ENCODE measurements at regions not wholly inside any gene's neighbourhood (a gene's known extent, or its start where the extent isn't known, plus 50 kb on each side); places are given as distances from the start of the nearest gene placed in this dataset.
"Not testable (repeated sequence)": the region's sequence is repeated elsewhere in the genome, so short reads cannot be mapped to it uniquely, and the experiment has no call there.

DNA sequence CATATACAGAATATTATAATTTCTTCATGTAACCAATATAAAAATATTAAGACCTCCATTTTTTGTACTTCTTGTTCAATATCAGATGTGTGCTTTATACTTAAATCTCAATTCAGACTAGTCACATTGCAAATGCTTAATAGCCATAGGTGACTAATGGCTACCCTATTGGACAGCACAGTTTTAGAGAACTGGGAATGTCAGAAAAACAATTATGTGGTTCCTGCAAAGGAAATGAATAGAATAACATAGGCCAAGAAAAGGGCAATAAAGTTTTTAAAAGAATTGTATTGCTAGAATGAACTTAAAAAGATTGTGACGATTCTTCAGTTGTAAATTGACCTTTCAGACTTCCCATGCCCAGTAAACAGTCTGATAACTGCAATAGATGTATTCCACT is 843.0 kb downstream of the METTL15 start:
- intact Hi-C loops (cut with DNase I), result no loop called here
- ATAC-seq (ENCODE audit: poor library complexity) (no peak), DNase-seq (no peak)

DNA sequence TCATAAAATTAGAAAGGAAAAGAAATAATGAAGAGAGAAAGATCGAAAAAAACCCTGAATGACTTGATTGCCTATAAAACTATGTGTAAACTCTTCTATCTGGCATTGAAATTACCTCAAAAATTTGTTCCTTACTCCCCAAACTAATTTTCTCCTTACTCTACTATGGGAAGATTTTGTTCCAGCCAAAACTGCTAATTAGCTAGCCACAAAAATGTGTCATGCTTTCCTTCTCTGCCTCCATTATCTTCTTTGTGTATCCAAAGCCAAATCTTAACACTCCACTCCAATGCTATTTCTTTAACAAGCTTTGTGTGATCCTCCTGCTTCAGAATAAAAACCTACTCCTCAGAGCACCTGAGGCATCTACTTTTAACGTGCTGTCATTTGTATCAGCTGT is 831.2 kb downstream of the METTL15 start:
- no peak for ATAC-seq (ENCODE audit: poor library complexity)

DNA sequence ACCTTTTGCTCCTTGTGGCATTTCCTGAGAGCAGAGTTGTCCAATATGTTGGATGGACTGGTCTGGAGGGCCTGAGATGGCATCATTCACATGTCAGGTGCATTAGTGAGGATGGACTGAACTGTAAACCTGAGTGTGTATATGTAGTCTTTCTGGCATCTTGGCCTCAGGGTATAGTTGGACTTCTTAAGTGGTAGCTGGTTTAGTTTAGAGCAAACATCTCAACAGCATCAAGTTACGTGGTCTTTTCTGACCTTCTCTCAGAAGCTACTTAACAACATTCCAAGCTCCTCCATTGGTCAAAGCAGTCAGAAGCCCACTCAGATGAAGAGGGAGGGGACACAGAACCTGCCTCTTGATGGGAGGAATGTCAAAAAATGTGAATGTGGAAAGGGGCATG is 829.9 kb downstream of the METTL15 start:
- DNase-seq (no peak), ATAC-seq (ENCODE audit: poor library complexity) (no peak)
- intact Hi-C loops (cut with DNase I), result no loop called here

More for the DNA sequence above, 831.2 kb downstream of the METTL15 start:
- DNase-seq, result no peak
- intact Hi-C loops (cut with DNase I), result no loop called here

DNA sequence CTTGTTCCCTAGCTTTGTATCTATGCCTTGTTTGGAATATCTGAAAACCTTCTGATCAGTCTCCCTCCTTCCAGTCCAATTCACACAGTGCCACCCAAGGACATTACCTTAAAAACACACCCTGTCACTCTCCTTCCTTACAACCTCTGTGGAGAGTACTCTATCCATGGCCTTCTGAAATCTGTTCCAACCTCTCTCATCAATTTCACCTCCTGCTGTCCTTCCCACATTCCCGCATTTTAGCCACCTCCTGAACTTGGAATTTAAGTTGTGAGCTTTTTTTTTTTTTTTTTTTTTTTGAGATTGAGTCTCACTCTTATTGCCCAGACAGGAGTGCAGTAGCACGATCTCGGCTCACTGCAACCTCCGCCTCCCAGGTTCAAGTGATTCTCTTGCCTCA is 824.8 kb downstream of the METTL15 start:
- no peak for ATAC-seq (ENCODE audit: poor library complexity)
- no peak for DNase-seq
- intact Hi-C loops (cut with DNase I), result no loop called here

DNA sequence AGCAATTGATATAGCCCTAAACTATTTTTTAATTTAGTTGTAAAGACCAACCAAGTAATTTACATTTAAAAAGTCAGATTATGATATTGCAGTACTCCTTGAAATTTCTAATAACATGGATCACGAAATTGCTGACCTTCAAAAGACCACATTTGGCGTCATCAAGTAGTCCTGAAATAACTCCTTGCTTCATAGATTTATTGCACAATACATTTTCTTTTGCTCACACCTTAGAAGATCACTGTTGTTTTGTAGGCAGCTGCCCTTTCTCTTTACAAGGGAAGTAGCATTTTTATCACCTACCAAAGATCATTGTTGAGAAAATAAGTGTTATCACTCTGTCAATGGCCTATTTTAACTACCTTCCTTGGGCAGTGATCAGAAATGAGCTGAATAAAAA is 815.8 kb downstream of the METTL15 start:
- intact Hi-C loops (cut with DNase I), result no loop called here
- ATAC-seq (ENCODE audit: poor library complexity) (no peak), DNase-seq (no peak)

DNA sequence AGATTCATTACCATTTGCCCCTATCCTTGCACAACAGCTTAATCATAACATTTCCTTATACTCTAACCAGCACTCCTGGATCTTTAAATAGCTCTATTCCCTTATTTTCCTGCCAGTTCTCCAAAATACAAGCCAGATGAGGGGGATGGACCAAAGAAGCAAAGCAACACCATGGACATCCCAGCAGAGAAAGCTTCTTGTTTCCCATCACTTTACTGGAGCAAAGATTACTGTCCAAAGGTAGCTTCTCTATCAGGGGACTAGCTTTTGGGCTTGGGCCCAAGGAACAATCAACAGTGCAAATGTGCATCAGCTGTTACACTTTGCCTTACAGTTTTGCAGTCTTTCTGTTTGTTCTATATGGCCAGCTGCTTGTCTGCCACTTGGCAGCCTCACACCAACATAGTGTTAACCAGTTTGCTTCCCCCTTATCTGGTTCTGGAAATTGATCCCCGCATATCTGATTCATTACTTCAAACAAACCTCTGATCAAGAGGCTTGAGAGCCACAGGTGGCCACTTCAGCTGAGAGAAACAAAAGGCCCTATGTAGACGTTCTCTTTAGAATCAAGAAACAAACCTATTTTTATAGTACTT is 814.3 kb downstream of the METTL15 start:
- DNase-seq (no peak), ATAC-seq (ENCODE audit: poor library complexity) (no peak)
- intact Hi-C loops (cut with DNase I), result no loop called here

DNA sequence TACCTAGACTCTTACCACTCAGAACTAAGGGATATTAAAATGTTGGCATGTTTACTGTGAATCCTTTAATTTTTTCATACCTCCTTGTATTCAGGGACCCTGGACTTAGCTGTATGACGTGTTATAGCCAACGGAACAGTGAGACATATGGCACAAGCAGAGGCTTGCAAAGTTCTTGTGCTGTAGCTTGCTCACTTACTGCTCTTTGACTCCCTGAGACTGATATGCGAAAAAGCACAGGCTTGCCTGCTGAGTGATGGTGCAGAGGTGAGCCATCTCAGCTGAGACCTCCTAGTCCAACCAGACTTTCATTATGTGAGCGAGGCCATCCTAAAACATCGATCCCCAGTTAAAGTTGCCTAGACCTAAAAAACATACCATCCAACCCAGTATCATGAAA is 811.0 kb downstream of the METTL15 start:
- no peak for ATAC-seq (ENCODE audit: poor library complexity)
- intact Hi-C loops (cut with DNase I), result no loop called here
- no peak for DNase-seq

DNA sequence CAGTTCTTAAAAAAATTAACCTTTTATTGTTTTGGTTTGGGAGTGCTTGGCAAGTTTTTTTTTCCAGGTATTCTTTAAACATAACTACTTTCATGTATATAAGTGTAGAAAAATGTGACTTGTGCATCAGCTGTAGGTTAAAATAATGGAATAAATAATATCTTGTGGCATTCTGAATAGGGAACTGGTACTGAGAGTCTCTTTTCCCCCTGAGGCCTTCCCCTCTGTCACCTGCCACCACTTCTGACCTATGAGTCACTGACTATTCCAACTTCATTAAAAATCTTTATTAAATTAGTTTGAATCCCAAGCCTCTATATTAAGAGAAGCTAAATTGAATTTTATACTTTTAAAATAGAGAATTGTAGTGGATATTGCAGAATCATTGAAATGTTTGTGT is 805.7 kb downstream of the METTL15 start:
- DNase-seq (no peak), ATAC-seq (ENCODE audit: poor library complexity) (no peak)
- intact Hi-C loops (cut with DNase I), result no loop called here

DNA sequence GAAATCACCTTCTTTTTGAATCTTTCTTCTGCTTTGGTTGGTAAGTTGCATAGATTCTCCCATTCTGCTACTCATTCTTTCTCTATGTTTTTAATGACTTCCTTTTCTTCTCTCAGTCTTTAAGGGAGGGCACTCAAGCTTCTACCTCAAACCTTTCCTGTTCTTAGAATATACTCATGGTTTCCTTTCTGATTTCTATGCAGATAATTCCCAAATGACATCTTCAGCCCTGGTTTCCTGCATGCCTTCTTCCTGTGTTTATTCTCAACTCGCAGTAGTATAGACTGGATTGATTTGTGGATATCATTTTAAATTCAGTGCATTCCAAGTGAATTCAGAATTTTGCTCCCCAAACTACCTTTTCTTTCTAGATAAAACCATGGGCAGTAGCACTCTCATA is 803.6 kb downstream of the METTL15 start:
- intact Hi-C loops (cut with DNase I), result no loop called here
- DNase-seq (no peak), ATAC-seq (ENCODE audit: poor library complexity) (no peak)

DNA sequence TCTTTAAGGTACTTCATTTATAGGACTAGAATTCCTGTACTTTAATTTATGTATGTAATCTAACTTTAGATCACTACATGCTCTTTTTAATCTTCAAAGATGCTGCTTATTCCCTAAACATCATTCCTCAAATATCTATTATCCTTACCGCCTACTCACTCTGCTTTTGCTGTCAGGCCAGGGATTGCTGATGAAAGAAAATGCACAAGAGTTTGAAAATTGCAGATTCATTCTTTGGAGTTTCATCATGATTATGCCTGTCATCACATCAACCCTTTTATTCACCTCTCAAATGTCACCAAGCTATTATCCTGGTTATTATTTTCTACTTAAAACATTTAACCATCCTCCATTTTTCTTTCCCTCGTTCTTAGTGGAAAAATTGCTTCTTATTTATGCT is 802.7 kb downstream of the METTL15 start:
- intact Hi-C loops (cut with DNase I), result no loop called here
- no peak for DNase-seq
- no peak for ATAC-seq (ENCODE audit: poor library complexity)

DNA sequence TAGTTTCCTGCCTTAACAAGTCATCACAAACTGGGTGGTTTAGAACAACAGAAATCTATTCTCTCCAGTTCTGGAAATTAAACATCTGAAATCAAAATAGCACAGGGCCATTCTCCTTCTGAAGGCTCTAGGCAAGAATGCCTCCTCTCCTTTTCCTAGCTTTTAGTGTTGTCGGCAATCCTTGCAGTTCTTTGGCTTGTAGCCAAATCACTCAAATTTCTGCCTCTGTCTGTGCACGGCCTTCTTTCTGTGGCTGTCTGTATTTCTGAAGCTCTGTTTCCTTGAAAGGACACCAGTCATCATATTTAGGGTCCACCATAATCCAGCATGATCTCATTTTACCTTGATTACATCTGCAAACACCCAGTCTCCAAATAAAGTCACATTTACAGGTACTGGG is 795.5 kb downstream of the METTL15 start:
- intact Hi-C loops (cut with DNase I), result no loop called here
- ATAC-seq (ENCODE audit: poor library complexity) (no peak), DNase-seq (no peak)

DNA sequence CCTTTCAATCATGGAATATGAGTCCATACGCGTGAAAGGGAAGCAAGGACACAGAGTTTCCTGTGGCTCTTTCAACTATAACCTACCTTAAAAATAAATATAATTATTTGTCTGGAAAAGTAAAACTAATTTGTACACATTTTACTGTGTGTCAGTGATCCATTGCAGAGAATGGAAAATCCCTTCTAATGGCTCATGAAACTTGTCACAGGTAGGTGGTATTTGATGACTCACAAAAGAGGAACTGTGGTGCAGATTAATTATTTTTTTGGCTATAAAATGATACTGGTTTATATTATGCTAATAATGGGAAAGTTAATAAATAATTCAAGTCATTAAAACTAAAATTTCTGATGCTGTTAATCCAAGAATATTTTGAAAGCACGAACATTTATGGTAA is 792.2 kb downstream of the METTL15 start:
- DNase-seq, result no peak
- intact Hi-C loops (cut with DNase I), result no loop called here
- no peak for ATAC-seq (ENCODE audit: poor library complexity)

DNA sequence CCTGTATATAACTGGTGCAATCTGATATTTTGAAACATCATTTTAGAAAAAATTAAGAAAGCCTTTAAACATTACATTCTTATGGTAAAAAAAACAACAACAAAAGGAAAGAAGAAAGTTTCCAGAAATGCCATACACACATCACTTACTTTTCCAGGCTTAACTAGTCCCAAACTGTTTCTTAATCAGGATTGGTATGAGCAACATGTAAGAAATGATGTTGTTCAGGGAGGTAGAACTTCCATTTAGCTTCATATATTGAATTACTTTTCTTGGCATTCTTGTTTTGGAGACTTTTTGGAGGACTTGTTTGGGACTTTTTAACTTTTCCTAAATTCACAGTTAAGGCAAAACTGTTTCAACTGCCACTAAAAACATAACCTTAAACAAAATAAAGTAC is 791.5 kb downstream of the METTL15 start:
- ATAC-seq (ENCODE audit: poor library complexity) (no peak), DNase-seq (no peak)
- intact Hi-C loops (cut with DNase I), result no loop called here

DNA sequence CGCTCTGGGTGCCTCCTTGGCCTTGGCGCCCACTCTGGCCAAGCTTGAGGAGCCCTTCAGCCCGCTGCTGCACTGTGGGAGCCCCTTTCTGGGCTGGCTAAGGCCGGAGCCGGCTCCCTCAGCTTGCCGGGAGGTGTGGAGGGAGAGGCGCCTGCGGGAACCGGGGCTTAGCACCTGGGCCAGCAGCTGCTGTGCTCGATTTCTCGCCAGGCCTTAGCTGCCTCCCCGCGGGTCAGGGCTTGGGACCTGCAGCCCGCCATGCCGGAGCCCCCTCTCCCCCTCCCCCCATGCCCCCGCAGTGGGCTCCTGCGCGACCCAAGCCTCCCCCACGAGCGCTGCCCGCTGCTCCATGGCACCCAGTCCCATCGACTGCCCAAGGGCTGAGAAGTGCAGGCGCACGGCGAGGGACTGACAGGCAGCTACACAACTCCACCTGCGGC is 782.4 kb downstream of the METTL15 start:
- ATAC-seq (ENCODE audit: poor library complexity); DNase-seq; intact Hi-C loops (cut with DNase I): not testable (repeated sequence)

DNA sequence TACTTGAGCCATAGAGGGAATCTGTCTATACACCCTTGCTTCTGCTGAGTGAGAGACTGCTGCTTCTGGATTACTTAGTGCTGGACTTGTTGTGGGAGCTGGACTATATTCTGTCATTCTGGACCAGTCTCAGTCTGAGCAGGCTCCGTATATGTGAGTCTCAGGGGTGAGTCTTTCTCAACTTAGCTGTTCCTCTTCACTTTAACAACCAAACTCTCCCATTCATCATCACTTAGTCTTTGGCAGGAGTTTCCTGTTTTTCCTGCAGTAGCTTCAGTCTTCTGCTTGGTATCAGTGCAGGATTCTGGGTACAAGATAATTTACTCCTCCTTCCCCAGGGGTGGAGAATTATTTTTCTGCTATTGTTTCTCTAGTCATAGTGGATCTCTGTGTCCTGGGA is 779.5 kb downstream of the METTL15 start:
- intact Hi-C loops (cut with DNase I), result no loop called here
- no peak for ATAC-seq (ENCODE audit: poor library complexity)
- no peak for DNase-seq

DNA sequence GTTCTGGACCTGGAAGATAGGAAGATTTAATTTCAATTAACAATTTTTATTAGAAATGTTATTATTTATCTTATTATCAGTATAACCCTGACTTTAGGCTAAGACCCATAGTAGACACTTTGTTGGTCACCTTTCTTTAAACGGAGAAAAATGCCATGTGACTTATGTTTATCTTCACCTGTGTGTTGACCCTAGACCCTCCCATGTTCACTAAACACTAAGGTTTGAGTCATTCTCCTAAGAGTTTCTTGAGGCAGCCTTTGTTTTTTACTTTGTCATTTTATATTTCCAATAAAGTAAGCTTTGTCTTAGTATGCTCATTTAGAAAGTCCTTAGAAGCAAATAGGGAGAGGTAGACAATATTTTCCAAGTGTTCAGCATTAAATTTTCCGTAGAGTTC is 771.7 kb downstream of the METTL15 start:
- intact Hi-C loops (cut with DNase I), result no loop called here
- DNase-seq (no peak), ATAC-seq (ENCODE audit: poor library complexity) (no peak)

DNA sequence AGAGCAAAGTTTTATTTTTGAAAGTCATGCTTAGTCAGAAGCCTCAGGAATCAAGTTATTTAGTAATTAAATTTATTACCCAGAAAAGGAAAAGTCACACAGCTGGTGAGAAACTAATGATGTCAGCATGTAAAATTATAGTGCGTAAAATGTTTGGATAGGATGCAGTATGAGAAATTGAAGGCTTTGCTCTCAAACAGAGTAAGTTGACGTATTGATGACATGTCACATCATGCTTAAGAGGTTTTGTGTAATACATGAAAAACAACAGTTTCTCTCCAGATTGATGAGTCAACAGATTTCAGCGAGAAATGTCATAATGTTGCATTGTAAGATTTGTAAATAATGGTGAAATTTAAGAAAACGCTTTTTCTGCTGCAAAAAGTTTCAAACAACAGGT is 769.8 kb downstream of the METTL15 start:
- DNase-seq (no peak), ATAC-seq (ENCODE audit: poor library complexity) (no peak)
- intact Hi-C loops (cut with DNase I), result no loop called here

DNA sequence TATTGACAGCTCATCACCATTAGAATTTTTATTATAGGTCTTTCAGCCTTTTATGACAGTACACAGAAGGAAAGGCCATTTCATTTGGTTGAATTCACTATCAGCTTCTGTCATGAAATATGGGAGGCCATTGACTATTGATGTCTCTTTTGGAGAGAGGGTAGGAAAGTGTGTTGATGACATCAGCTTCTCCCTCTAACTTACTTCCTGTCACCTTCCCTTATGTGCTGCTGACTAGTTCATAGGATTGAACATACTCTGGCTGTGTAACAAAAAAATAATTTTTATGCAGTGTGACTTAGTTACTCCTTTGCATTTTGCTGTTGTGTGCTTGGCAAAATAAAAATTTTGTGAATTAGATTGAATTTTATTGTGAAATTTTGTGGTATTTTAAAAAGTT is 769.2 kb downstream of the METTL15 start:
- intact Hi-C loops (cut with DNase I), result no loop called here
- ATAC-seq (ENCODE audit: poor library complexity) (no peak), DNase-seq (no peak)

DNA sequence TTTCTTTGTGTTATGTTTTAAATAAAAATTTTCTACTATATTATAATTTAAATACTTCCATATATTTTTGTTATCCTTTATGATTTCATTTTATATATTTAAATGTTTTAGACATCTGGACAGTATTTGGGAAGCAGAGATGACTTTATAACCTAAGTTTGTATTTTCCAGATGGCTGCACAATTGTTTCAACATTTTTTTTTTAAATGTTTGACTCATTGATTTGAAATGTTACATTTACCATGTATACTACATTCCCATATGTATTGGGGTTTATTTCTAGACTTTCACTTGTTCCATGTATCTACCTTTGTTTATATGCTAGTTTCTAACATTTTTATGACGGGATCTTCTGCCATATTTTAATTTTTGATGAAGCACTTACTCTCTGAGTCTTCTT is 766.5 kb downstream of the METTL15 start:
- intact Hi-C loops (cut with DNase I), result no loop called here
- DNase-seq (no peak), ATAC-seq (ENCODE audit: poor library complexity) (no peak)

DNA sequence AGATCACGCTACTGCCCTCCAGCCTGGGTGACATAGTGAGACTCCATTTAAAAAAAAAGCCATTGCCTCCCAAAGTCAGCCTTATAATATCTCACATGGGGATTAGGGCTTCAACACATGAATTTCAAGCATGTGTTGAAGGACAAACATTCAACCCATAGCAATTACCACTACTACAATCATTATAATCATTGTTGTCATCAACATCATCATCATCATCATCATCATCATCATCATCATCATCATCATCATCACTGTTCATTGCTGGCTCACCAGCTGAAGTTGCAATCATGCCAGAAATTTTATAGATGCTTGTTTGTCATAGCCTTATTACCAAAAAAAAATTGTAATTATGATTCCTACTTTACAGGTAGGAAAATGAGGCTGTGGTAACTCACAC is 762.9 kb downstream of the METTL15 start:
- ATAC-seq (ENCODE audit: poor library complexity) (no peak), DNase-seq (no peak)
- intact Hi-C loops (cut with DNase I), result no loop called here

DNA sequence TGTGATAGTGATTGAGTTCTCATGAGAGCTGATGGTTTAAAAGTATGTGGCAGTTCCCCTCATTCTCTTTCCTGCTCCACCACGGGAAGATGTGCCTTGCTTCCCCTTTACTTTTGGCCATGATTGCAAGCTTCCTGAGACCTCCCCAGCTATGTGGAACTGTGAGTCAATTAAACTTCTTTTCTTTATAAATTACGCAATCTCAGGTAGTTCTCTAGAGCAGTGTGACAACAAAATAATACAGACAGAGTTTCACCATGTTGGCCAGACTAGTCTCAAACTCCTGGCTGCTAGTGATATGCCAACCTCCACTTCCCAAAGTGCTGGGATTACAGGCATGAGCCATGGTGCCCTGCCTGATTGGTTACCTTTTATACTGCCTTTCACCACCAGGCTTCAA is 755.2 kb downstream of the METTL15 start:
- intact Hi-C loops (cut with DNase I), result no loop called here
- no peak for ATAC-seq (ENCODE audit: poor library complexity)
- DNase-seq, result no peak

DNA sequence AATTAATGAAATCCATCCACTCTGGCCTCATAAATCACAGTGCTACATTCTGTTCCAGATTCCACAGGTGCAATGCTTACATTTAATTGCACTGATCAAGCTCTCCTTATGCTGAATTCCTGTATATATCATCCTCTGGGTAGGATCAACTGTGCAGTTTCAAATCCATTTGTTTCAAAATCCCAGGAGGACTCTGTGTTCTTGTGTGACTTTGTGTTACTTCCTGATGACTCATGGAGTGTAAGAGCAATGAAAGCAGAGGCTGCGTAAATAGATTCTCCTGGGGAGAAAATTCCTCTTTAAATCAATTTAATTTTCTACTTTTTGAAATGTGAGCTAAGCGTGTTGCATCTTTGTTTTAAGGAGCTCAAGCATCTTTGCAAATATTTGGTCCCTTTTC is 752.7 kb downstream of the METTL15 start:
- ATAC-seq (ENCODE audit: poor library complexity), result no peak
- DNase-seq, result no peak
- intact Hi-C loops (cut with DNase I), result no loop called here
